GM10248 (cell line): ENCODE measurements at regions not wholly inside any gene's neighbourhood (a gene's known extent, or its start where the extent isn't known, plus 50 kb on each side); places are given as distances from the start of the nearest gene placed in this dataset.
"Not testable (repeated sequence)": the region's sequence is repeated elsewhere in the genome, so short reads cannot be mapped to it uniquely, and the experiment has no call there.

Source experiments
- CTCF ChIA-PET: fragments of 300-600 bp; sonication (Branson Sonifier 250); formaldehyde crosslinking; extraction: SDS; loops from one replicate; lab custom pipeline; 2021; ENCODE audit warnings: antibody characterized with exemption; lab: Yijun Ruan, JAX
- POLR2A ChIA-PET: fragments of 350-650 bp; sonication (Branson Sonifier 250); formaldehyde crosslinking; extraction: SDS; loops from one replicate; lab custom pipeline; 2020; ENCODE audit warnings: antibody characterized with exemption; lab: Yijun Ruan, JAX
- DNase-seq: peaks from one replicate; pipeline ENCODE4 v3.0.0; 2012; ENCODE audit errors: extremely low spot score
- TF ChIP-seq, protein P1 (sequence below): IDR thresholded peaks from 2 replicates; pipeline ENCODE4 v1.5.1; 2012; ENCODE audit warnings: mild to moderate bottlenecking, low read depth; ENCODE audit errors: extremely low read depth, missing control alignments, control extremely low read depth

- CTCF ChIA-PET, result no interaction called here
- POLR2A ChIA-PET, result no interaction called here
- TF ChIP-seq, protein P1, sequence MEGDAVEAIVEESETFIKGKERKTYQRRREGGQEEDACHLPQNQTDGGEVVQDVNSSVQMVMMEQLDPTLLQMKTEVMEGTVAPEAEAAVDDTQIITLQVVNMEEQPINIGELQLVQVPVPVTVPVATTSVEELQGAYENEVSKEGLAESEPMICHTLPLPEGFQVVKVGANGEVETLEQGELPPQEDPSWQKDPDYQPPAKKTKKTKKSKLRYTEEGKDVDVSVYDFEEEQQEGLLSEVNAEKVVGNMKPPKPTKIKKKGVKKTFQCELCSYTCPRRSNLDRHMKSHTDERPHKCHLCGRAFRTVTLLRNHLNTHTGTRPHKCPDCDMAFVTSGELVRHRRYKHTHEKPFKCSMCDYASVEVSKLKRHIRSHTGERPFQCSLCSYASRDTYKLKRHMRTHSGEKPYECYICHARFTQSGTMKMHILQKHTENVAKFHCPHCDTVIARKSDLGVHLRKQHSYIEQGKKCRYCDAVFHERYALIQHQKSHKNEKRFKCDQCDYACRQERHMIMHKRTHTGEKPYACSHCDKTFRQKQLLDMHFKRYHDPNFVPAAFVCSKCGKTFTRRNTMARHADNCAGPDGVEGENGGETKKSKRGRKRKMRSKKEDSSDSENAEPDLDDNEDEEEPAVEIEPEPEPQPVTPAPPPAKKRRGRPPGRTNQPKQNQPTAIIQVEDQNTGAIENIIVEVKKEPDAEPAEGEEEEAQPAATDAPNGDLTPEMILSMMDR, result no peak
- no peak for DNase-seq
Observed at GRCh38 chr13:90834700-90835099, 512.8 kb upstream of the MIR17HG start.

DNA sequence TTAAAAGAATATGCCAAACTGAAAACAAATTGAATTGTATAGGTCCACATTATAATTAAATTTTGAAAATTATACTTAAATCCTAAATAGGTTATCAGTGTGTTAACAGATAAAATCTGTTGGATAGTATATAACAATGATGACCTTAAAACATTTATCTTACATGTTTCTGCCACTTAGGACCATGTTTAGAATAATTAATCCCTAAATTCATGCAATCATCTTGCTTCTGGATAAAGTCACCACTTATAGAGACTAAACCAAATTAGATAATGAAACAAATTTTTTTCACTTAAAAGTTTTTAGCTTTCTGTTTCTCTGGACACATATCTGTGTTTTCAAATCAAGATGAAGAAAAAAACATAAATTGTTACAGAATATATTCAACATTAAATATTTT lies 511.7 kb upstream of the MIR17HG start:
- TF ChIP-seq, protein P1, result no peak
- POLR2A ChIA-PET, result no interaction called here
- CTCF ChIA-PET, result no interaction called here
- DNase-seq, result no peak

GRCh38 chr13:90838317-90838960 lies 509.0 kb upstream of the MIR17HG start:
- ChIA-PET CTCF (no interaction called here), POLR2A (no interaction called here)
- TF ChIP-seq, protein P1, result no peak
- no peak for DNase-seq

DNA sequence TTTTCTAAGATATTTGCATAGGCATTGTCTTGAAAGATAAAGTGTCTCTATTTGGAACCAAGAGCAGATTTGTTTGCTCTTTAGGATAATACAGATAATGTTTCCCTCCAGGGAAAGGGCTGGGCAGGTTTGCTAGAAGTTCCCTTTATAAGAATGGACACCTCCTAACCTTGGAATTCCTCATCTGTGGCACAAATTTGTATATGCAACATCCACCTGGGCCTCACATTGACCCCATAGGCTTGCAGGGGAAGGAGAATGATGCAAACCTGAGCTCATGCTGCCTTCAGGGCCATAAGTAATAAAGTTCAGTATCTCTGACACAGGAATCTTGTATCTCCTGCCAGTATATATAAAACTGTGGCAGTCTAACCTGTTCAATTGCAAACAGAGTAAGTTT lies 508.4 kb upstream of the MIR17HG start:
- POLR2A ChIA-PET, result no interaction called here
- DNase-seq, result no peak
- CTCF ChIA-PET, result no interaction called here
- TF ChIP-seq, protein P1, result no peak

DNA sequence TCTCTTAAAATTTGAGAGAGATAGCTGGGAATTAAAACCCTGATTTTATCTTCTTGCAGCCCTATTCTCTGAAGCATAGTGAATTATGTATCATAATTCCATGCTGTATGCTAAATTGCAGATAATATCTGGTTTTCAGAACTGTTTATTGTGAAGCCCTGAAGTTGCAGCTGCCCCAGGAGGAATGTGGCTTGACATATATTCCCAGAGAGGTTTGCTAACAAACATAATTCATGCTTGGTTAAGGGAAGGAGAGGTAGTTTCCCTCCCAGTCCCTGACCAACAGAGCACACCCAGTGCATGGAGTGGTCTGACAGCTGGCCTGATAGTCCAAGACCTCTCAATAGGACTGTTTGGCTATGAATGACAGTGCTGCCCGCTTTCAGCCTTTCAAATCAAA lies 500.6 kb upstream of the MIR17HG start:
- ChIA-PET CTCF (no interaction called here), POLR2A (no interaction called here)
- TF ChIP-seq, protein P1, result no peak
- no peak for DNase-seq

DNA sequence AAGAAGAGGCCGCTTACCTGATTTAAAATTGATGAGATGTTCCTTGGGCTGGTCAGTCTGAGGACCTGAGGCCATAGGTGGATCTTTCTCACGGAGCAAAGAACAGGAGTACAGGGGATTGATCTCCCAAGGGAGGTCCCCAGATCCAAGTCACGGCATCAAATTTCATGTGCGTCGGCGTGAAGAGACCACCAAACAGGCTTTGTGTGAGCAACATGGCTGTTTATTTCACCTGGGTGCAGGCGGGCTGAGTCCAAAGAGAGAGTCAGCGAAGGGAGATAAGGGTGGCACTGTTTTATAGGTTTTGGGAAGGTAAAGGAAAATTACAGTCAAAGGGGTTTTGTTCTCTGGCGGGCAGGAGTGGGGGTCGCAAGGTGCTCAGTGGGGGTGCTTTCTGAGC lies 493.8 kb upstream of the MIR17HG start:
- CTCF ChIA-PET, POLR2A ChIA-PET, DNase-seq: not testable (repeated sequence)

DNA sequence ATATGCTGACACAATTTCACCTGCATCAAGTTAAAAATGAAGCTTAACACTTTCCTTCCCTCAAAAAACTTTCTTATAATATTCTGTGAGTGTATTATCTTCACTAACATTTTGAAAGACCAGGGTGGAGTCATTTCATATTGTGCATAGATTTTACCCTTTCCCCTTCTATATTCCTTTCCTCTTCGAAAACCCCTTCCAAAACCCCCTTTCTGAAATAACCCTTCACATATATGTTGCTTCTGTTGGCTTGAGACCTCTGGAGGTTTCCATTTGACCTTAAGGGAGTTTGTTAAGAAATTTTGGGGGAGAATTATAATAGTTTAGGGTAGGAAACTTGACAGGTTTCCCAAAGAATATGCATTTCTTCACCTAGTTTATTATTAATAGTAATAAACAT lies 489.6 kb upstream of the MIR17HG start:
- DNase-seq, result no peak
- TF ChIP-seq, protein P1, result no peak
- ChIA-PET CTCF (interaction anchor here (1.5 to 3.4 kb wide), 3 partner anchors 9 to 36 kb away, joined by 3 to 25 read pairs (median 3); no protein-coding TSS in a partner anchor), POLR2A (no interaction called here)
